ENCODE measurements at regions not wholly inside any gene's neighbourhood (a gene's known extent, or its start where the extent isn't known, plus 50 kb on each side); places are given as distances from the start of the nearest gene placed in this dataset.

GRCh38 chr2:118665784-118666529, 181.5 kb downstream of the EN1 start:
- DNase-seq (ENCODE audit: low read depth in 2 of 2): no peak

DNA sequence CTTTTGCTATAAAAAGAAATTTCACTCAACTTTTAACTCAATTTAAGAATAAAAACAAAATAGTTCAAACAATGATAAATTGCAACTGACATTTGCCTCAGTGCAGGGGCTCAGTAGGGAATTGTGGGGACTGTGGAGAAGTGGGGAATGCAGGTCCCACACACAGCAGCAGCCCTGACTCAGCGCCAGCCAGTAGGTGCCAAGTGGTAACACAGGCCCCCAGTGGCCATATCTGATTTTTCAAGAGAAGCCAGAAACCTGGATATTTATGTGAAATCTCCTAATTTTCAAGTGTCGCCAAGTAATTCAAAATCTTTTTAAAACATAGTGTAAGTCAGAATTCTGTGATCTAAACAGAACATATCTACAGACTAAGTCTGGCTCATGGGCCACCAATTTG, 186.3 kb downstream of the EN1 start:
- DNase-seq (ENCODE audit: low read depth in 2 of 2): no peak

DNA sequence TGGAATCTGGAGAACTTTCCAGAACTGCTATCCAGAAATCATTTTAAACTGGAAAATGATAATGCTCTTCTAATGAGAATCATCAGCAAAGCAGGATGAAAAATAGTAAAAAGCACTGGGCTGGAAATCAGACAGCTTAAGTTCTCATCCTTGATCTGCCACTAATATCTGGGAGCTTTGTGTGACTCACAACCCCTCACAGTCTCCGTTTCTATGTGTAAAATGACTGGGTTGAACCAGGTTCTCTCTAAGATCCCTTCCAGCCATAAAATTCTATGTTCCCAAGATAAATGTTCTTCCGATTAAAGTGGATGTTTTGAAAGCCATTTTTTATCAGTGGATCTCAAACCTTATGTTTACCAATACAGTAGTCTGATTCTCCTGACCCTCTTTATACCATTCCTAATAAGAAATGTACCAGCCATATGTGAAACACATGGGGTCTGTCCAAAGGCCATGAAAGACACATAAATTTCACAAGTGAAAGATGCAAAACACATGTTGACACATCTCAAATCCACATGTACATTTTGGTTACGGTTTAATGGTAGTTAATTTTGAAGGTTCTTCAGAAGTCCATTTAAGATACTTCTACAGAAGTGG, 188.8 kb downstream of the EN1 start:
- DNase-seq (ENCODE audit: low read depth in 2 of 2): no peak

GRCh38 chr2:118657466-118657865, 190.0 kb downstream of the EN1 start:
- no peak for DNase-seq (ENCODE audit: low read depth in 2 of 2)

GRCh38 chr2:118654945-118655344, 192.5 kb downstream of the EN1 start:
- no peak for DNase-seq (ENCODE audit: low read depth in 2 of 2)

DNA sequence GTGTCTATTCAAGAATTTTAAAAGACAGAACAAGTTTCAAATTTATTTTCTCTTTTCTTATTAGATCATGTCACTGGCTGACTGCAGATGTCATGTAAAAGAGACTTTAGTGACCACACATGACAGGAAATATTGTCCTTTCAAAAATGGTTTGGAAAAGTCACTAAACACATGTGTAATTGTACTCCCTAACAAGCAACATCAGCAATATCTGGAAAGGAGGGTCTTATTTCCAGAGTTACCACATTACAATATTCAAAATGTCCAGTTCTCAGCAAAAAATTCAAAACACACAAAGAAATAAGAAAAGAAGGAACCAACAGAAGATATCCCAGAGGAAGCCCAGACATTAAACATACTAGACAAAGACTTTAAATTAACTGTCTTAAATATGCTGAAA, 197.1 kb downstream of the EN1 start:
- no peak for DNase-seq (ENCODE audit: low read depth in 2 of 2)

DNA sequence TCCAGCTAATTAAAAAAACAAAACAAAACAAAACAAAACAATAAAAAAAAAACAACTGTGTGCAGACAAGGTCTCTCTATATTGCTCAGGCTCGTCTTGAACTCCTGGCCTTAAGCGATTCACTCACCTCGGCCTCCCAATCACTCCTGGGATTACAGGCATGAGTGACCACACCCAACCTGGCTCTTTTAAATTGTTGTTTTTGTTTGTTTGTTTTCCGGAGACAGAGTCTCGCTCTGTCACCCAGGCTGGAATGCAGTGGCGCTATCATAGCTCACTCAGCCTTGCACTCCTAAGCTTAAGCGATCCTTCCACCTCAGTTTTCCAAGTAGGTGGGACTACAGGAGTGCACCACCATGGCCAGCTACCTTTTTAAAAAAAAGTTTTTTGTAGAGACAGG, 201.6 kb downstream of the EN1 start:
- DNase-seq (ENCODE audit: low read depth in 2 of 2): no peak

DNA sequence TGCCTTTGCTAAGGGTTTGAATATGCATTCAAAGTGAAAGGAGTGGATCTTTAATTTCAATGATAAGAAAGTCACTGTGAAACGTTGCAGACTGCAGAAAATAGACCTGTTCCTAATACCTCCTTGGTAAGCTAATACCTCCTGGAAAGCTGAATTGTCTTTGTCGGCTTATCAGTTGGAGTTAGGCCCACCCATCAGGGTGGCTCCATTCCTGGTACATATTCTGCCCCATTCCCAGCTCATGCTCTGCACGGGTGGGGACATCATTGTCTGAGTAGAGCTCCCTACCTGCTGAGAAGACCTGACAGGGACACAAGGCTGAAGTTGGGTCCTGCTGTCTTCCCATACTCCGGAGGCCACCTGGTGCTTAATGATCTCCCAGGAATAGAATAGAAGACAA, 203.3 kb downstream of the EN1 start:
- no peak for DNase-seq (ENCODE audit: low read depth in 2 of 2)

DNA sequence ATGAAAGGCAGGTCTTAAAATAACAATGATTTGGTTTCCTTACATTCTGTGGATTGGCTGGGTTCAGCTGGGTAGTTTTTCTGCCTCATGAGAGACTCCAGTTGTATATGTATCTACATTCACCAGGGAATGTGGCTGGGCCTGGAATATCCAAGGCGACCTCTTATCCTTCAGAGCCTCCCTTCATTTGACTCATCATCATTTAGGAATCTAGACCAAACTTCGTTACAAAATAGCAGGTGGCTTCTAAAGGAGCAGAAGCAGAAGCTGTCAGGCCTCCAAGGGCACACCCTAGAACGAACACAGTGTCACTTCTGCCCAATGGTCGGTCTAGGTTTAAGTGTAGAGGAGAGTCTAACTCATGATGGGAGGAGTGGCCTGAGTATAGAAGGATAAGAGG, 204.2 kb downstream of the EN1 start:
- DNase-seq (ENCODE audit: low read depth in 2 of 2): no peak

DNA sequence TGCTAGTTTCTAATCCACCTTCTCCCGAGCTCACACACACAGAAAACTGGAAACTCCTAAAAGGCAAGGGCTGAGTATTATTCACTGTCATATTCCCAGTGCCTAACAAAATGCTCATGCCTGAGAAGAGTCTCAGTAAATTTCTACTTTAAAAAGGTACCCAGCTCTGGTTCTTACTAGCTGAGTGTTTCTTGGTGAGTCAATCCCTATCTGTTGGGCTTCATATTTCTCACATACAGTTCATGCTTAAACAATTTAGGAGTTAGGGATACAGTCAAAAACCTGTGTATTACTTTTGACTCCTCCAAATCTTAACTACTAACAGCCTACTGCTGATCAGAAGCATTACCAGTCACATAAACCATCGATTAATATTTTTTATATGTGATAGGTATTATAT, 204.9 kb downstream of the EN1 start:
- DNase-seq (ENCODE audit: low read depth in 2 of 2): no peak

GRCh38 chr2:118641711-118642110, 205.7 kb downstream of the EN1 start:
- DNase-seq (ENCODE audit: low read depth in 2 of 2): no peak

DNA sequence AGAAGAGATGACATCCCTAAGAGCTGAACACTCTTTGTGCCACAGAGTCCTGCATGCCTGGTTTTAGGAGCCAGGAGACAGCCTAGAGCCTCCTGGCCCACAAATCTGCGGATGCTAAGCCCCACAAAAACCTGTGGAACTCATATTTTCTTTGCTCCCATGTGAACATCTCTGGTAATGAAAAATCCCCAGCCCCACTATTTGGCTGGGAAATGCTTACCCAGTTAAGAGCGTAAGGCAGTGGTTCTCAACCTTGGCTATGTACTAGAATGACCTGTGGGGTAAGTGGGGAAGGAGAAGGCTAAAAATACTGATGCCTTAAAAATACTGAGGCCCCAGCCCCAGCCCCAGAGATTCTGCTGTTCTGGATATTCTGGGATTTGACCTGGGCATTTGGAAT, 208.1 kb downstream of the EN1 start:
- DNase-seq (ENCODE audit: low read depth in 2 of 2): no peak

DNA sequence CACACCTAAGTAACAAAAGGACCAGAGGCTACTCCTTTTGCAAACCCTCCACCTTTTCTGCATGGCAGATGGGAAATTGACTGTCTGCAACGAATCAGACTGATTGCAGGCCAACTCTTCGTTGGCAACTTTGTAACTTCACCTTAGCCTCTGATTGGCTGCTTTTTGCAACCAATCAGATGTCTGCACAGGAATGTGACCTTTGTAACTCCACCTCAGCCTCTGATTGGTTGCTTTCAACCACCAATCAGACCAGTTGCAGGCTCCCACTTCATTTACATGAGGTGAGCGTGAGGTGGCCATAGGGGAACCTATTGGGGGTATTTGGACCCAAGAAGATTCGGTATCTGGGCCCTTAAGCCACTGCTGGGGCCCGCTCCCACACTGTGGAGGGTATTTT, 209.0 kb downstream of the EN1 start:
- DNase-seq (ENCODE audit: low read depth in 2 of 2): no peak

GRCh38 chr2:118635891-118636290, 211.6 kb downstream of the EN1 start:
- DNase-seq (ENCODE audit: low read depth in 2 of 2): no peak

- no peak for DNase-seq (ENCODE audit: low read depth in 2 of 2)
These were observed 212.6 kb downstream of the EN1 start for GRCh38 chr2:118634876-118635275.

DNA sequence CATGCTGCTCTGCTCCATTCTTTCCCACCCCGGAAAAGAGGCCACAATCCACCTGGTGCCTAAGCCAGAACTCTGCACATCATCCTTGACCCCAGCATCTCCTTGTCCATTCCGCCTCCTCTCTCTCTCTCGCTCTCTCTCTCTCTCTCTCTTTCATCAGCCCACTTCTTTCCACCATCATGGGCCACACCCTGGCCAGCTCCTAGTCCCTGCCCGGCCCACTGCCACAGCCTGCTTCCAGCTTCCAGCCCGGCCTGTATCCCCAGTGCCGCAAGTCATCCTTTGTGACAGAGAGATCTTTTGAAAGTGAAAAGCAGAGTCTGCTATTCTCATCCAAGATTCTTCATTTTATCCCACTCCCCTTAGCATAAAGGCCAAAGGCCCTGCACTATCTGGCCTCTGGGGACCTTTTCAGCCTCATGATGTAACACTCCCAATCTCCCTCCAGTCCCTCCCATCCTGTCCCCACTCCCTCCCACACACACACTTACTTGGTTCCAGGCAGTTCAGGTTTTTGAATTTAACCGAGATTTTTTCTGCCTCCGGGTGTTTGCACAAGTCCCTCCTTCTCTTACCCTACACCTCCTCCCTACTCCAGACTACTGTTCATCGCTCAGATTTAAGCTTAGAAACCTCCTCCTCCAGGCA, 214.0 kb downstream of the EN1 start:
- no peak for DNase-seq (ENCODE audit: low read depth in 2 of 2)

DNA sequence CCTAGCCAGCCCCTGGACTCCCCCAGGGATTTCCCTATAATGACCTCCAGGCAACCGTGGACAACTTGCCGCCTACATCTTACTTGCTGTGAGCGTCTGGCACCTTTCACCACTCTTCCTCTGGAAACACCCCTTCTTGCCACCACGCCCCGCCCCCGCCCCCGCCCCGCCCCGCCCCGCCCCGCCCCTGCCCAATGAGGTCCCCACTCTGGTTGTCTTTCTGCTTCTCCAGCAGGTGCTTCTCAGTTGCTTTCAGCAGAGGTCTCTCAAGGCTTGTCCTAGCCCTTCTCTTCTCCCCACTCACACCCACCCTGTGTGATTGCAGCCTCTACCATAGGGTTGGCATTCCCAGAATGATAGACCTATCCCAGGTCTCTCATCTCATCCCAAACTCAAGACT, 214.5 kb downstream of the EN1 start:
- DNase-seq (ENCODE audit: low read depth in 2 of 2): no peak

GRCh38 chr2:118627156-118627555, 220.3 kb downstream of the EN1 start:
- DNase-seq (ENCODE audit: low read depth in 2 of 2): no peak

- DNase-seq (ENCODE audit: low read depth in 2 of 2): no peak
These were observed 224.5 kb downstream of the EN1 start for GRCh38 chr2:118622913-118623312.

DNA sequence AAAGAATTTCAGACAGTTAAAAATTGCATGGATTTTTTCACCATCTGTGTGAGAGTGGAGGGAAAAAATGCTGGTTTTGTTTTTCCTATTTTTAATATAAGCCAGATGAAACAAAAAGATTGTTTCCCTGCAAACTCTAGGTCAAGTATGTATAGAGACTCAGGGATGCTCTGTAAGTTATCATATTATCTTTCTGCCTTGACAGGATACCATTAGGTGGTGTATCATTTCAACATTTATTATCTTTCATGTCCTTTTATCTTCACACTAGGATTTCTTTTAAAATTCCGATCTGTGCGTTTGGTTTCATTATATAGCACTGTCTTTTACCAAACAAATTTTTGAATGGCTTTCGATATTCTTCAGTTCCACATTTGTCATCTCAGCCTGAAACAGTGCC, 225.3 kb downstream of the EN1 start:
- no peak for DNase-seq (ENCODE audit: low read depth in 2 of 2)

GRCh38 chr2:118618279-118618678, 229.2 kb downstream of the EN1 start:
- no peak for DNase-seq (ENCODE audit: low read depth in 2 of 2)

DNA sequence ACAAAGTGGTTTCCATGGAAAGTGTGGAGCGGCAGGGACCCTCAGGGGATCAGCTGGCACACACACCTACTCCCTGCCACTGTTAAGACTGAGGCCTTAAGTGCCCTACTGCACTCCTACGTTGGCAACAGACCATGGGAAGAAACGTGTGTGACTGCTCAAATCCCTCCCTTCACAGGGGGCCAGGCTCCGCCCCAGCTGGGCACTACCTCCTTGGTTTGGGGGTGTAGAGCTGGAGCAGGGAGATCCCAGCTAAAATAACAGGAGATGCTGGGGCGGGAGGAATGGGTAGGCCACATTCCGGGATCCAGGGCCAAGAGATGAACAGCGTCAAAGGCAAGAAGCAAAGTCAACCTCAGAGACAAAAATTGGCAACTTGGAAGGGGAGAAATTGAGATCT, 231.0 kb downstream of the EN1 start:
- DNase-seq (ENCODE audit: low read depth in 2 of 2): no peak

DNA sequence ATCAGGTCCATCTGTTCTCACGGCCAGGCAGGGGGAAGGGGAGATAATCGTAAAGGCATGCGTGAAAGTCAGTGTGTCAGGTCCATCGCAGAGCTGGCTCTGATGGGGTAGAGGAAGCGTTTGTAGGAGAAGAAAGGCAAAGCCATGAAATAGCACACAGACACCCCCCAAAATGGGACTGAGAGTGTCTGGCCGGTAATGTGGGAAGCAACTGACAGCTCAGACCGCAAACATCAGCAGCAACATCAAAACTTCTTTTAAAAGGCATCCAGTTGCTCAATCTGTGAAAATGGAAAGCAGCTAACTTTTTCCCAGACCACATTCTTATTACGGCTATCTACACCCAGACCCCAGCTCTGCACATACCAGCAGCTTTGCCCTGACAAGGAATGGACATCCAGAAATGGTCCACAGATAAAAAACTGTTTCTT, 232.6 kb downstream of the EN1 start:
- no peak for DNase-seq (ENCODE audit: low read depth in 2 of 2)

All from stimulated activated CD8-positive, alpha-beta memory T cell treated with anti-CD3 and anti-CD28 coated beads, Interleukin-7, amount 100 ng/mL, for 4 hours (primary cell).